ENCODE measurements at regions not wholly inside any gene's neighbourhood (a gene's known extent, or its start where the extent isn't known, plus 50 kb on each side); places are given as distances from the start of the nearest gene placed in this dataset.

- TF ChIP-seq CTCF (IDR thresholded peaks at IDR 0.05) (no peak), POLR2A (IDR thresholded peaks at IDR 0.05) (no peak)
Observed at GRCh38 chr20:4401601-4402000, 152.5 kb upstream of the ADRA1D start.

Data from uterus (tissue), 2 donors.